C4-2B (cell line): ENCODE measurements at regions not wholly inside any gene's neighbourhood (a gene's known extent, or its start where the extent isn't known, plus 50 kb on each side); places are given as distances from the start of the nearest gene placed in this dataset.

Source experiments
- ZFX ChIP-seq: fragments of 450-650 bp; IDR thresholded peaks from 2 replicates; pipeline ENCODE4 v1.6.1; 2017
- TF ChIP-seq, protein P1 (sequence below): fragments of 450-650 bp; conservative IDR thresholded peaks from 2 replicates; pipeline ENCODE4 v1.5.1; 2017; ENCODE audit warnings: mild to moderate bottlenecking

DNA sequence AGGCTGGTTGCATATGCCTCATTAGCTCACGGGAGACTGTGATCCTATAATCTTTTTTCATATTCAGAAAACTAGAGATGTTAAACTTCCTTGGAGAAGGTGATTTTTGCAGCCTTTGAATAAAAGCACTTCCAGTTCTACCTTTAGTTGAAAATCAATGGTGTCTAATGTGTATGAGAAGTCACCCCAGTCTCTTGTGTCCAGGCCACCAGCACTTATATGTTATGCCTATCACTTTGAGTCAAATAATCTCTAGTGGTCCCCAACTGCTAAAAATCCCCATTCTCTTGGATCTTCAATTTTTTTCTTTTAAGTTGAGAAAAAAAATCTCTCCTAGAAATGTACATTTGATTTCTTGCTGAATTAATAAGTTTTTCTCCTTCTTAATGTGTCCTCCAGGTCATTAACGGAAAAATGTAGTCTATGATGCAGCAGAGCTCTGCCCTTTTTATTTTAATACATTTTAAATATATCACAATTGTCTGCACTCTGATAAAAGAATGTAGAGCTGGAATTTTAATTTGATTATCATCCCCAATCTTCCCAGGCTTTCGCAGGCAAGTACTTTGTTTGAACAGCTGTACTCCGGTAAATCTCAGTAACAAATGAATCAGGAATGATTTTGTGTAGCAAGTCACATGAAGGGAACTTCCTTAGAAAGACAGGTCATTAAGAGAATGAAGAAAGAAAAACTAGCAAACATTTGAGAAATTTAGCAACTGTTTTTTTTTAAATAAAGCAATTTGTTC is 147.0 kb downstream of the SOX4 start:
- TF ChIP-seq, protein P1, sequence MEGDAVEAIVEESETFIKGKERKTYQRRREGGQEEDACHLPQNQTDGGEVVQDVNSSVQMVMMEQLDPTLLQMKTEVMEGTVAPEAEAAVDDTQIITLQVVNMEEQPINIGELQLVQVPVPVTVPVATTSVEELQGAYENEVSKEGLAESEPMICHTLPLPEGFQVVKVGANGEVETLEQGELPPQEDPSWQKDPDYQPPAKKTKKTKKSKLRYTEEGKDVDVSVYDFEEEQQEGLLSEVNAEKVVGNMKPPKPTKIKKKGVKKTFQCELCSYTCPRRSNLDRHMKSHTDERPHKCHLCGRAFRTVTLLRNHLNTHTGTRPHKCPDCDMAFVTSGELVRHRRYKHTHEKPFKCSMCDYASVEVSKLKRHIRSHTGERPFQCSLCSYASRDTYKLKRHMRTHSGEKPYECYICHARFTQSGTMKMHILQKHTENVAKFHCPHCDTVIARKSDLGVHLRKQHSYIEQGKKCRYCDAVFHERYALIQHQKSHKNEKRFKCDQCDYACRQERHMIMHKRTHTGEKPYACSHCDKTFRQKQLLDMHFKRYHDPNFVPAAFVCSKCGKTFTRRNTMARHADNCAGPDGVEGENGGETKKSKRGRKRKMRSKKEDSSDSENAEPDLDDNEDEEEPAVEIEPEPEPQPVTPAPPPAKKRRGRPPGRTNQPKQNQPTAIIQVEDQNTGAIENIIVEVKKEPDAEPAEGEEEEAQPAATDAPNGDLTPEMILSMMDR, result no peak
- no peak for TF ChIP-seq ZFX
